Stimulated activated CD4-positive, alpha-beta T cell treated with anti-CD3 and anti-CD28 coated beads, Interleukin-4, amount 100 ng/mL, for 48 hours (primary cell): ENCODE measurements at regions not wholly inside any gene's neighbourhood (a gene's known extent, or its start where the extent isn't known, plus 50 kb on each side); places are given as distances from the start of the nearest gene placed in this dataset.
"Not testable (repeated sequence)": the region's sequence is repeated elsewhere in the genome, so short reads cannot be mapped to it uniquely, and the experiment has no call there.

Source experiments
- DNase-seq, 2 donors: peaks; one replicate each; pipeline ENCODE4 v3.0.0-alpha.2; 2020; ENCODE audit warnings: low read depth in 2 of 2

GRCh38 chr5:74500110-74500917 is 140.2 kb downstream of the ENC1 start:
- DNase-seq = no peak

GRCh38 chr5:74499256-74500050 is 141.1 kb downstream of the ENC1 start:
- no peak for DNase-seq

- DNase-seq = no peak
These were observed 142.8 kb downstream of the ENC1 start for GRCh38 chr5:74497706-74498105.

GRCh38 chr5:74493411-74493810 is 147.1 kb downstream of the ENC1 start:
- DNase-seq = no peak

GRCh38 chr5:74492230-74492629 is 148.3 kb downstream of the ENC1 start:
- DNase-seq = no peak

- DNase-seq = no peak
These were observed 148.9 kb downstream of the ENC1 start for GRCh38 chr5:74491586-74491985.

- DNase-seq = no peak
These were observed 149.7 kb downstream of the ENC1 start for GRCh38 chr5:74490814-74491213.

- no peak for DNase-seq
These were observed 157.5 kb downstream of the ENC1 start for GRCh38 chr5:74482990-74483389.

GRCh38 chr5:74482523-74482922 is 158.0 kb downstream of the ENC1 start:
- no peak for DNase-seq

- DNase-seq = not testable (repeated sequence)
These were observed 159.2 kb downstream of the ENC1 start for GRCh38 chr5:74481357-74481756.

GRCh38 chr5:74480201-74480600 is 160.3 kb downstream of the ENC1 start:
- no peak for DNase-seq

- DNase-seq = no peak
These were observed 162.2 kb downstream of the ENC1 start for GRCh38 chr5:74478328-74478727.

- DNase-seq = no peak
These were observed 162.8 kb downstream of the ENC1 start for GRCh38 chr5:74477761-74478160.

GRCh38 chr5:74476819-74477453 is 163.6 kb downstream of the ENC1 start:
- no peak for DNase-seq

- no peak for DNase-seq
These were observed 164.3 kb downstream of the ENC1 start for GRCh38 chr5:74476046-74476818.

- DNase-seq = no peak
These were observed 168.7 kb downstream of the ENC1 start for GRCh38 chr5:74471875-74472274.

GRCh38 chr5:74469234-74469994 is 171.1 kb downstream of the ENC1 start:
- no peak for DNase-seq

- no peak for DNase-seq
These were observed 172.1 kb downstream of the ENC1 start for GRCh38 chr5:74468421-74468820.

GRCh38 chr5:74465724-74466123 is 174.8 kb downstream of the ENC1 start:
- no peak for DNase-seq

- DNase-seq = no peak
These were observed 175.9 kb downstream of the ENC1 start for GRCh38 chr5:74464512-74465209.
